MCF 10A (cell line): ENCODE measurements at regions not wholly inside any gene's neighbourhood (a gene's known extent, or its start where the extent isn't known, plus 50 kb on each side); places are given as distances from the start of the nearest gene placed in this dataset.

ENCODE experiments used
- BruUV-seq: library from RNA; stranded (reverse); fragments of 400-500 nt; replicated peaks from 2 replicates; lab custom pipeline; 2021; lab: Mats Ljungman, UMichigan
- CTCF ChIA-PET: fragments of 300-600 bp; sonication (Branson Sonifier 250); formaldehyde crosslinking; extraction: SDS; loops from one replicate; lab custom pipeline; 2021; ENCODE audit warnings: antibody characterized with exemption, inconsistent platforms; lab: Yijun Ruan, JAX
- POLR2A ChIA-PET: fragments of 300-600, 350-650 bp; sonication (Branson Sonifier 250); formaldehyde crosslinking; extraction: SDS; loops from one replicate; lab custom pipeline; 2020; ENCODE audit warnings: antibody characterized with exemption, inconsistent platforms; lab: Yijun Ruan, JAX
- DNase-seq: peaks from one replicate; pipeline ENCODE4 v3.0.0-alpha.2; 2018; ENCODE audit not compliant: unreplicated experiment
- H3K27ac Mint-ChIP-seq: one replicate; pipeline ENCODE4 v1.8.0; 2022; ENCODE audit warnings: mild to moderate bottlenecking, low read depth, mixed read lengths; ENCODE audit not compliant: unreplicated experiment
- H3K27me3 Mint-ChIP-seq: one replicate; pipeline ENCODE4 v1.8.0; 2022; ENCODE audit warnings: mixed read lengths; ENCODE audit not compliant: insufficient read depth, unreplicated experiment
- H3K36me3 Mint-ChIP-seq: one replicate; pipeline ENCODE4 v1.8.0; 2022; ENCODE audit warnings: mild to moderate bottlenecking, moderate library complexity, mixed read lengths; ENCODE audit not compliant: insufficient read depth, unreplicated experiment
- H3K4me1 Mint-ChIP-seq: one replicate; pipeline ENCODE4 v1.8.0; 2022; ENCODE audit warnings: mixed read lengths; ENCODE audit not compliant: insufficient read depth, unreplicated experiment
- H3K4me3 Mint-ChIP-seq: one replicate; pipeline ENCODE4 v1.8.0; 2022; ENCODE audit warnings: mild to moderate bottlenecking, moderate library complexity, mixed read lengths; ENCODE audit not compliant: unreplicated experiment
- H3K9me3 Mint-ChIP-seq: one replicate; pipeline ENCODE4 v1.8.0; 2022; ENCODE audit warnings: mixed read lengths; ENCODE audit not compliant: unreplicated experiment
- CTCF ChIP-seq: fragments of 200-600 bp; IDR thresholded peaks from one replicate; pipeline ENCODE4 v1.8.0; 2022; ENCODE audit warnings: antibody characterized with exemption, mild to moderate bottlenecking; ENCODE audit not compliant: unreplicated experiment
- intact Hi-C: fragments of 100-400 bp; cut with micrococcal nuclease; formaldehyde crosslinking; loops from 2 replicates; pipeline ENCODE4 v1.14.1; 2022

GRCh38 chr1:108064255-108064654 lies 99.3 kb upstream of the VAV3 start:
- Mint-ChIP-seq H3K27me3 (no peaks in the 10 kb centered on the region), H3K36me3 (no peaks in the 10 kb centered on the region), H3K27ac (no peak overlapping the region), H3K4me3 (no peak overlapping the region), H3K9me3 (peaks cover 9% of the 10 kb centered on the region), H3K4me1 (peaks cover 5% of the 10 kb centered on the region)
- POLR2A ChIA-PET, result interaction anchor here (1.0 kb wide), 1 partner anchor 70 kb away, joined by 4 read pairs; no protein-coding TSS in a partner anchor
- TF ChIP-seq CTCF, result no peak
- intact Hi-C loops, result no loop called here
- no peak for DNase-seq
- no TSS peak for BruUV-seq
- CTCF ChIA-PET, result interaction anchor here (0.9 kb wide), 1 partner anchor 44 kb away, joined by 5 read pairs; no protein-coding TSS in a partner anchor

- BruUV-seq, result no TSS peak
- Mint-ChIP-seq H3K4me3 (no peak overlapping the region), H3K27ac (no peak overlapping the region), H3K36me3 (no peaks in the 10 kb centered on the region), H3K9me3 (peaks cover 9% of the 10 kb centered on the region), H3K27me3 (no peaks in the 10 kb centered on the region), H3K4me1 (peaks cover 5% of the 10 kb centered on the region)
- no peak for DNase-seq
- intact Hi-C loops, result no loop called here
- no peak for TF ChIP-seq CTCF
- CTCF ChIA-PET, result no interaction called here
- POLR2A ChIA-PET, result interaction anchor here (1.0 kb wide), 1 partner anchor 70 kb away, joined by 4 read pairs; no protein-coding TSS in a partner anchor
Observed at GRCh38 chr1:108063703-108064102, 98.7 kb upstream of the VAV3 start.

GRCh38 chr1:108059945-108060344 lies 95.0 kb upstream of the VAV3 start:
- intact Hi-C loops, result no loop called here
- no peak for DNase-seq
- Mint-ChIP-seq H3K27me3 (no peaks in the 10 kb centered on the region), H3K4me1 (peaks cover 10% of the 10 kb centered on the region), H3K4me3 (no peak overlapping the region), H3K9me3 (peaks cover 9% of the 10 kb centered on the region), H3K36me3 (no peaks in the 10 kb centered on the region), H3K27ac (no peak overlapping the region)
- ChIA-PET CTCF (no interaction called here), POLR2A (no interaction called here)
- no peak for TF ChIP-seq CTCF
- BruUV-seq, result no TSS peak

GRCh38 chr1:108057541-108057940 lies 92.6 kb upstream of the VAV3 start:
- BruUV-seq, result no TSS peak
- no peak for TF ChIP-seq CTCF
- POLR2A ChIA-PET, result interaction anchor here (0.6 to 1.7 kb wide), 2 partner anchors 11 to 12 kb away, joined by 3 to 9 read pairs; no protein-coding TSS in a partner anchor
- peaks cover 10% of the 10 kb centered on the region for H3K4me1 Mint-ChIP-seq
- no peaks in the 10 kb centered on the region for H3K27me3 Mint-ChIP-seq
- intact Hi-C loops, result no loop called here
- CTCF ChIA-PET, result interaction anchor here (1.6 kb wide), 1 partner anchor 9 kb away, joined by 5 read pairs; no protein-coding TSS in a partner anchor
- H3K27ac Mint-ChIP-seq, result peak overlapping the region; percentile 14
- peak; percentile 76 for DNase-seq
- H3K4me3 Mint-ChIP-seq, result no peak overlapping the region
- H3K36me3 Mint-ChIP-seq, result no peaks in the 10 kb centered on the region
- H3K9me3 Mint-ChIP-seq, result peaks cover 9% of the 10 kb centered on the region
